ENCODE measurements at regions not wholly inside any gene's neighbourhood (a gene's known extent, or its start where the extent isn't known, plus 50 kb on each side); places are given as distances from the start of the nearest gene placed in this dataset.

DNA sequence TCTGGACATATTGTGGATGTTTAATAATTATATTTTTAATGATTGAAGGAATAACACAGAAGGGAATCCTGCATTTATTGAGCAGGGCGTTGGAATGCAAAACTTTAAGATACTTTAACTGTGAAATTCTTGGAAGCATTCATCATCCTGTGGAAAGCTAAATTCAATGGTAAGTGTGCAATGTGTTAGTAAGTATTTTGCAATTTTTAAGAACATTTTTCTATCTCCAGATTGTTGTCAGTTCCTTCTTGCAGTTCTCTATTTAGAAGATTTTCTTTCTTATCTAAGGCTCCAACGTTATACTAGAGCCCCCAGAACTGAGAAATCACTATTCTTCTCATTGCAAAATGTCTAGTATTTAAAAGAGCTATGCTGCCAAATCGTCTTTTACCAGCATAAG lies 132.2 kb upstream of the TSC22D2 start:
- no peaks in the 10 kb centered on the region for H3K23me2 ChIP-seq (ENCODE audit: insufficient read length, low read depth, low read length, poor library complexity, severe bottlenecking)
- H3K4me3 Mint-ChIP-seq = no peak overlapping the region
- no peak overlapping the region for H3K14ac ChIP-seq (ENCODE audit: insufficient read depth, low read length)
- no peak overlapping the region for H4K91ac ChIP-seq (ENCODE audit: insufficient read length, low read depth, low read length)
- H3K79me1 ChIP-seq (ENCODE audit: insufficient read depth, low read depth, low read length, poor library complexity, severe bottlenecking) = no peaks in the 10 kb centered on the region
- H3K56ac ChIP-seq (ENCODE audit: insufficient read length, low read depth, low read length) = no peak overlapping the region
- no peak overlapping the region for H2BK120ac ChIP-seq (ENCODE audit: low read depth, low read length, poor library complexity, severe bottlenecking)
- H2BK12ac ChIP-seq (ENCODE audit: insufficient read length, low read depth, low read length) = no peak overlapping the region
- H3K18ac ChIP-seq (ENCODE audit: insufficient read length, low read depth, low read length) = no peak overlapping the region
- no peak overlapping the region for H3K9ac ChIP-seq (ENCODE audit: extremely low read depth, insufficient read length, low read length)
- H3K4me2 ChIP-seq (ENCODE audit: insufficient read depth, insufficient read length, low read length) = no peak overlapping the region
- no peak for DNase-seq
- no peak overlapping the region for H3K4ac ChIP-seq (ENCODE audit: low read depth, low read length)
- TF ChIP-seq, protein P1, sequence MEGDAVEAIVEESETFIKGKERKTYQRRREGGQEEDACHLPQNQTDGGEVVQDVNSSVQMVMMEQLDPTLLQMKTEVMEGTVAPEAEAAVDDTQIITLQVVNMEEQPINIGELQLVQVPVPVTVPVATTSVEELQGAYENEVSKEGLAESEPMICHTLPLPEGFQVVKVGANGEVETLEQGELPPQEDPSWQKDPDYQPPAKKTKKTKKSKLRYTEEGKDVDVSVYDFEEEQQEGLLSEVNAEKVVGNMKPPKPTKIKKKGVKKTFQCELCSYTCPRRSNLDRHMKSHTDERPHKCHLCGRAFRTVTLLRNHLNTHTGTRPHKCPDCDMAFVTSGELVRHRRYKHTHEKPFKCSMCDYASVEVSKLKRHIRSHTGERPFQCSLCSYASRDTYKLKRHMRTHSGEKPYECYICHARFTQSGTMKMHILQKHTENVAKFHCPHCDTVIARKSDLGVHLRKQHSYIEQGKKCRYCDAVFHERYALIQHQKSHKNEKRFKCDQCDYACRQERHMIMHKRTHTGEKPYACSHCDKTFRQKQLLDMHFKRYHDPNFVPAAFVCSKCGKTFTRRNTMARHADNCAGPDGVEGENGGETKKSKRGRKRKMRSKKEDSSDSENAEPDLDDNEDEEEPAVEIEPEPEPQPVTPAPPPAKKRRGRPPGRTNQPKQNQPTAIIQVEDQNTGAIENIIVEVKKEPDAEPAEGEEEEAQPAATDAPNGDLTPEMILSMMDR (conservative IDR thresholded peaks at IDR 0.05) = no peak
- H4K20me1 ChIP-seq (ENCODE audit: control insufficient read depth, insufficient read depth, insufficient read length) = no peaks in the 10 kb centered on the region
- no peaks in the 10 kb centered on the region for H3K9me3 ChIP-seq (ENCODE audit: control insufficient read depth, low read depth, low read length)
- no peak overlapping the region for H3K27ac Mint-ChIP-seq
- H3T11ph ChIP-seq (ENCODE audit: low read length) = no peak overlapping the region
- no CpG with 5 or more reads among the region's 3 CpGs for WGBS (ENCODE audit: extremely low coverage, insufficient read length, low lambda C conversion rate)
- no peak overlapping the region for H2AK5ac ChIP-seq (ENCODE audit: insufficient read length, low read length)
- H3K4me1 ChIP-seq (ENCODE audit: insufficient read depth, low read length) = no peaks in the 10 kb centered on the region
- H3K4me1 Mint-ChIP-seq = peaks cover 6 to 17% of the 10 kb centered on the region in 2 experiments
- no peaks in the 10 kb centered on the region for H3K27me3 ChIP-seq (ENCODE audit: insufficient read depth, low read length)
- no peaks in the 10 kb centered on the region for H3K36me3 Mint-ChIP-seq (ENCODE audit: insufficient read depth in 1 of 3, low read depth in 3 of 3)
- H4K5ac ChIP-seq (ENCODE audit: insufficient read length, low read depth, low read length) = no peak overlapping the region
- H2AFZ ChIP-seq (ENCODE audit: low read length) = no peak overlapping the region
- no peaks in the 10 kb centered on the region for H3K9me3 Mint-ChIP-seq
- H2BK20ac ChIP-seq (ENCODE audit: low read depth, low read length, poor library complexity, severe bottlenecking) = no peak overlapping the region
- H3K27ac ChIP-seq (ENCODE audit: insufficient read length, low read depth, low read length) = no peak overlapping the region
- H2BK15ac ChIP-seq (ENCODE audit: low read depth, low read length) = no peak overlapping the region
- H4K8ac ChIP-seq (replicated peaks; ENCODE audit: insufficient read length, low read depth, low read length) = no peak overlapping the region
- no peak overlapping the region for H2BK5ac ChIP-seq (ENCODE audit: insufficient read length, low read length)
- no peaks in the 10 kb centered on the region for H3K27me3 Mint-ChIP-seq (ENCODE audit: low read depth)
- H3K23ac ChIP-seq (ENCODE audit: insufficient read length, low read depth, low read length) = no peak overlapping the region
- H3K79me2 ChIP-seq (ENCODE audit: insufficient read depth, low read length) = no peaks in the 10 kb centered on the region
